NCI-H1436 (cell line): ENCODE measurements at regions not wholly inside any gene's neighbourhood (a gene's known extent, or its start where the extent isn't known, plus 50 kb on each side); places are given as distances from the start of the nearest gene placed in this dataset.
"Not testable (repeated sequence)": the region's sequence is repeated elsewhere in the genome, so short reads cannot be mapped to it uniquely, and the experiment has no call there.

Experiments used
- DNase-seq: peaks from one replicate; lab custom pipeline; 2025; lab: John Stamatoyannopoulos, UW

DNA sequence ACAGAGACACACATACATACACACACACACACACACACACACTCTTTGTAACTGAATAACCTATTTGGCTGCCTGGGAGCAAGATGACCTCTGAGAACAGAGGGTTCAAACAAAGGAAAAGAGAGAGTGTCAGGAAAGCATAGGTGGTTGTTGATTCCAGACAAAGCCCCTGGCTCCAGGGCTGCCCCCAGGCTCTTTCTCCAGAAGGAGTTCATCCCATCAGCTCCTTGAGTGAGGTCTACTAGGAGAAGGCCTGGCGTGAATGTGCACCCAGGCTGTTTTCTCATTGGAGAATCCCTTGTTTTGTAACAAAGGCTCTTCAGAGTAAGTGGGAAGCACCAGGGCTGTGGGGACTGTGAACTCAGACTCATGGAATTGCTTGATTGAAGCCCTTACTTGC is 151.9 kb downstream of the EMP1 start:
- DNase-seq = no peak

DNA sequence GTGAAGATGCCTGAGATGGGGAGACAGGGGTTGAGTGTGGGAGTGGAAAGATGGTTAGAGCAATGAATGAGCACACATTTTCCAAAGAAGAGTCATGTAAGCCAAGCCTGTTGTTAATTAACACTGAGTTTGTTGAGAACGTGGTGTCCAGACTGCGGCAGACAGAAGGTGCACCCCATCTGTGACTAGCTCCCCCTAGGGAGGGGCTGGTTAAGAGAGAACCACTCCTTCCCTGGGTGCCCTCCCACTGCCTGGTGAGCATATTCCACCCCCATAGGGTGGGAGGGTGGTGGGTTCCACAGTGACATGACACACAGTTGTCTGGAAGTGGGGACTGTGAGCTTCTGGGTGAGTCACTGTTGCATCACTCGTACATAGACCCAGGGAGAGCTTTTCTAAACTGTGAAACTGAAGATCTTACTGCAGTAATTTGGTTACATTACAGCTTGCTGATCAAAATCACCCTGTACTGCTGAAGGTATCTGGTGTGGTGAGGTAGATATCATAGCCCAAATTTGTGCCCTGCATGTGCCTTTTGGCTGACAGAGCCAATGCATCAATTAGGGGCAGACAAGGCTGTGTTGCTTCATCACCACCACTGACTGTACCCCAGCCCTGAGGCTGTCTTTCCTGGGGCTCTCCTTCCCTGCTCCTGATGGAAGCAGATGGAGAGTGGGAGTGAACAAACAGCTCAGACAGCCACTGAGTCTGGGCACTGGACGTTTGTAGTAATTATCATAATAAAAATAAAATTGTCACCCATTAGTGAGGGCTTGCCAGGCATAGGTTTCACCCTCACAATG is 150.9 kb downstream of the EMP1 start:
- no peak for DNase-seq

GRCh38 chr12:13345722-13346121 is 149.2 kb downstream of the EMP1 start:
- DNase-seq = no peak

GRCh38 chr12:13343375-13343774 is 146.8 kb downstream of the EMP1 start:
- no peak for DNase-seq

GRCh38 chr12:13342971-13343370 is 146.4 kb downstream of the EMP1 start:
- no peak for DNase-seq

DNA sequence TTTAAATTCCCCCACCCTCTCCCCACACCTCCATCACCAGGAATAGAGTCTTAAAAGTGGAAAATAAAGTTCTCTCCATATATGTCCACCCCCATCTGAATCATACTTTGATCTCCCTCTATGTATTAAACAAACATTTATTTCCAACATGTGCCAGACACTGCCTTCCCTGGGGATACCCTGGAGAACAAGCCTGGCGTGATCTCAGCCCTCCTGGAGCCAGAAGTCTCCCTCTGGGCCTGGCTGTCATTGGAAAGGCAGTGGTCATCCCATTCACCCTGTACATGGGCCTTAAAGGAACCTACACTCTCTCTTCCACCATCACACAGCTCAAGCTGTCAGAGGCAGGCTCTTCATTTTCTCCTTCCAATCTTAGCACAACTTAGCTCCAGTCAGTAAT is 143.6 kb downstream of the EMP1 start:
- no peak for DNase-seq

- no peak for DNase-seq
These were observed 143.0 kb downstream of the EMP1 start for GRCh38 chr12:13339538-13339937.

GRCh38 chr12:13339091-13339490 is 142.6 kb downstream of the EMP1 start:
- DNase-seq = no peak

DNA sequence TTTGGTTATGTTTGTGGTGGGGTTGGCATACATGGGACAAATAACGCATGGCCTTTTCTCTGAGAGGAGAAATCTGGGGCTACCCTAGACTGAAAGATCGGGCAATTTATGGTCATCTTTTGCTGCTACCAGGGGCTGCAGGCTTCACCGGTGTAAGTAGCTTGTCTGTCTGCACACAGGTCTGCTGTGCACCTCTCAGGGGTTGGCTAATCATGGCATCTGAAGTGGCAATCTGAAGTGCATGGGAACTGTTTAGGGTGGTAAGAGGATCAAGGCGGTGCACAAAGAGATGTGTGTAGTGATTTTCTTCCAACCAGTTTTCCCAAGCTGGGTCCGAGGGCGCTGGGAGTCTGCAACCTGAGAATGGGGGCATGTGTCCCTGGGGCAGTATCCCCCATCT is 141.3 kb downstream of the EMP1 start:
- no peak for DNase-seq

- DNase-seq = no peak
These were observed 139.7 kb downstream of the EMP1 start for GRCh38 chr12:13336216-13336615.

DNA sequence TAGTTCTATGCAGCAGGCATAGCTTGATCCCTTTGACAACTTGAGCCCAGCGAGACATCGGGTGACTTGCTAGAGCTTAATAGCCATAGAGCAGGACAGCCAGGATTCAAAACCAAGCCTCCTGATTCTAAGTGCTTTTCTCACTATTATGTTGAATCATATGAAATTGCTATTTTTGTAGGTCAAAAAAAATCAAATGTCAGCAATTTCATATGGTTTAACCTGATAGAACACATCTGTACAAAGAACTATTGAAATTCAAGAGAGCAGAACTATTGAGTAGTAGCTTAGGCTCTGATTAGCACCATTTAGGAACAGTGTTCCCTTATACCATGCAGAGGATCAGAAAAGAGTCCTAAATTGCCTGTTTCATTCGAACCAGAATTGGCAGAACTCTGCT is 132.0 kb downstream of the EMP1 start:
- no peak for DNase-seq

GRCh38 chr12:13326076-13326475 is 129.6 kb downstream of the EMP1 start:
- no peak for DNase-seq

- not testable (repeated sequence) for DNase-seq
These were observed 128.5 kb downstream of the EMP1 start for GRCh38 chr12:13325037-13325436.

- DNase-seq = no peak
These were observed 121.9 kb downstream of the EMP1 start for GRCh38 chr12:13318231-13319015.

DNA sequence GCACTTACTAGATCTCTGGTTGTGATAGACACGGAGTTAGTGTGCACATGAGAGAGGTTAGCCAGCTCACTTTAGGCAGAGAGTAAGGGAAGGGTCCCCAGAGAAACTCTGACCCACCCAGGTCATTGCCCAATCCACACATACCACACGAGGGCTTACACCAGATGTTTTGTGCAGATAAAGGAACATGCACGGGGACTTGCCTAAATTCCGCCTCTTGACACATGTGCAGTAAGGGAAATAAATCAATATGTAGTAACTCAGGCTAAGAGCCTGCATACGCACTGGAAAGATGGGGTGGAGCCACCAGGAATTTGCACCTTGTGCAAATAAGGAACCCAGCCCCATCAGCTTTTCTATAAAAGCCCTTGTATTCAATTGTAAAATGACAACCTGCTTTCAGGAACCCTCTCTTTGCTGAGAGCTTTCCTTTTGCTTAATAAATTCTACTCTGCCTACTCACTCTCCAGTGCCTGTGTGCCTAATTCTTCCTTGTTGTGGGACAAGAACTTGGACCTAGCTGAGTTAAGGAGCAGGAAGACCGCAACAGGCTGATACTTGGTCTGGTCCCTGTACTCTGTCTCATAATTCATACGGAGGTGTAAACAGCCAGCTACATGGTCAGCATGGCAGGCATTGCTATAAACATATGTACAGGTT is 120.2 kb downstream of the EMP1 start:
- DNase-seq = no peak

DNA sequence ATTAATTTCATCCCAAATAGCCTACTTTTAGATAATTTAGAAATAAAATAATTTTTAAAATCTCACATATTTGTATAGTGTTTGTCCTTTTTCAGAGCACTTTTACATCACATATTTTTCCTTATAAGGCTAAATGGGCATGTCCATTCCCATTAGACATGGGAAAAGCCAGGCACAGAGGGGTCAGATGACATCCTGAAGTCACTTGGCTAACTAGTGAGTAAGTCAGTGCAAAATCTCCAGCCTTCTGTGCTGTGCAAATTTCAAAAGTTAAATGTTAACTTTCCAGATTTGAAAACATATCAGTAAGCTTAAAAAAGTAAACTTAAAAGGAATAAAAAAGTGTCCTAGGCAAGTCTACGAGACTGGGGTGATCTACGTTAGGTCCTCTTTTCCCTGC is 117.4 kb downstream of the EMP1 start:
- no peak for DNase-seq

DNA sequence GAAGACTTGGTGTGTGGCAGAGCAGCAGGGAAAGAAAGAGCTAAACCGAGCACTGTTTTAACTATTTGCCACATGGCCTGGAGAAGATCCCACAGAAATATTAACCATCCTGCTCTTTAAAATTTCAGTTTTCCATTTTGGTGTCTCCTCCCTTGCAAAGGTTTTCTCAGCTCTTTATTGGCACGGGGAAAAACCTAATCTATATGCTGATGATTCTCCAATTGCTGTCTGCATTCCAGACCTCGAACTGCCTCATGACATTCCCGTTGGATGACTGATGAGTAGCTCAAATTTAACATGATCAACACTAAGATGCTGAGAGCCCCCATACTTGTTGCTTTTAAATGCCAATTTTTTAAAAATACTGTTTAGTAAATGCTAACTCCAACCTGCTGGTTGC is 115.0 kb downstream of the EMP1 start:
- DNase-seq = no peak

DNA sequence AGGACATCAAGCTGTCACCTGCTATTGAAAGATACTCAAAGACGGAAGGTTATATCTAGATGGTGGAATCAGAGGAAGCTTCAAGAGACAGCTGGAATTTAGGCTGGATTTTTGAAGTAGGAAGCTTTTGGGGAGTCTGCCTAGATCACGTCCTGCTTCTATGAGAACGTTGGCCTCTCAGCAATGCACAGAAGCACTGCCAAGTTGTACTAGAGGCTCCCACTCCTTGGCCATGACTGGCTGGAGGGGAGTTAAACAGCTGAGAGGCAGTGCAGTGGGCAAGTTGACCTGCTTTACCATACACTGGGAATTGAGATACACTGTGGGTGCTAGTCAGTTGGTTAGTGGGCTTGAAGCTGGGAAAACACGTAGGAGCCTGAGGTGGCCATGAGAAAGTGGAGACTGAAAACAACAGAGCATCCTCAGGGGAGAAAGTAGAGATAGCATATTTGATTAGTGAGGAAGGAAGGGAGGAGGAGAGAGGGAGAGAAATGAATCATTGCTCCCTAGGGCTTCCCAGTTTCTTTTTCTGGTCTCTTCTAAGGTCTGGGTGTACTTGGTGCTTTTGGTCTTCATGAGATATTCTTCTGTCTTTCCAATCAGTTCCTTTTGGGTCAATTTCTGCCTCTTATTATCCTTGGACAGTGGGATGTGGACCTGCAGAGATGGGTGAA is 110.8 kb downstream of the EMP1 start:
- DNase-seq = no peak

- no peak for DNase-seq
These were observed 108.4 kb downstream of the EMP1 start for GRCh38 chr12:13304924-13305323.

GRCh38 chr12:13299457-13299856 is 102.9 kb downstream of the EMP1 start:
- no peak for DNase-seq

- DNase-seq = no peak
These were observed 96.6 kb downstream of the EMP1 start for GRCh38 chr12:13293096-13293495.

DNA sequence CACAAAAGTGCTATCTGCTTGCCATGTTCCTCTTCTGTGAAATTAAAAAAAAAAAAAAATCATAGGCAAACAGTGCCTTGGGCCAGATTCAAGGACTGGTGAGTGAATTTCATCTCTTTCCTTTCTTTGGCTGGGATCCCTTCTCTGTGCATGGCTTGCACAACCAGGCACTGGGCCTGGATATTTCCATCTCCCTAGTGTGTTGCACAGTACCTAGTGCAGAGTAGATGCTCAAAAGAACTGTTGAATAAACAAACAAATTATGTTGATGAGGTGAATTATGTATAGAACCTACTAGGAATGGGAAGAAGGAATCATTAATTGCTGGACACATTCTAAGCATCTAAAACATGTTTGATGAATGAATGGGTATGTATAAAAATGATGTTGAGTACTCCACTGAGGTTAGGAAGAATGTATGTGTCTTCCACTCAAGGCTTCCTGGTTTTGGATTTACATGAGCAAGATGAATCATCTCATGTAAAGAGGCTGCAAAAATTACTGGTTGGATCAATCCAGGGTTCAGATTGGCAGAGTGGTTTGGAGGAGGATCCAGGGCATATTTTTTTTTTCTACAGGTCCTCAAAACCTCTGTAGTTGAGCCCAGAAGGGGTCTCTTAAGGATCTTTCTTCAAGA is 93.2 kb downstream of the EMP1 start:
- no peak for DNase-seq
